ENCODE measurements at regions not wholly inside any gene's neighbourhood (a gene's known extent, or its start where the extent isn't known, plus 50 kb on each side); places are given as distances from the start of the nearest gene placed in this dataset.

GRCh38 chr5:93158841-93159240, 422.2 kb downstream of the NR2F1-AS1 start:
- FAIRE-seq = no peak

GRCh38 chr5:93156566-93156965, 424.5 kb downstream of the NR2F1-AS1 start:
- no peak for FAIRE-seq

GRCh38 chr5:93154535-93154934, 426.5 kb downstream of the NR2F1-AS1 start:
- no peak for FAIRE-seq

GRCh38 chr5:93153461-93153860, 427.6 kb downstream of the NR2F1-AS1 start:
- FAIRE-seq = no peak

GRCh38 chr5:93151896-93152295, 429.1 kb downstream of the NR2F1-AS1 start:
- FAIRE-seq = no peak

GRCh38 chr5:93151121-93151520, 429.9 kb downstream of the NR2F1-AS1 start:
- no peak for FAIRE-seq

- FAIRE-seq = no peak
Observed at GRCh38 chr5:93150311-93151012, 430.6 kb downstream of the NR2F1-AS1 start.

- FAIRE-seq = no peak
Observed at GRCh38 chr5:93145767-93146166, 435.3 kb downstream of the NR2F1-AS1 start.

GRCh38 chr5:93145019-93145418, 436.0 kb downstream of the NR2F1-AS1 start:
- FAIRE-seq = no peak

GRCh38 chr5:93141969-93142368, 439.1 kb downstream of the NR2F1-AS1 start:
- FAIRE-seq = no peak

GRCh38 chr5:93130624-93131490, 450.2 kb downstream of the NR2F1-AS1 start:
- FAIRE-seq = no peak

GRCh38 chr5:93126634-93127033, 454.4 kb downstream of the NR2F1-AS1 start:
- no peak for FAIRE-seq

- FAIRE-seq = no peak
Observed at GRCh38 chr5:93123127-93123526, 457.9 kb downstream of the NR2F1-AS1 start.

- FAIRE-seq = no peak
Observed at GRCh38 chr5:93122446-93122845, 458.6 kb downstream of the NR2F1-AS1 start.

- FAIRE-seq = no peak
Observed at GRCh38 chr5:93120771-93121170, 460.2 kb downstream of the NR2F1-AS1 start.

- FAIRE-seq = no peak
Observed at GRCh38 chr5:93120051-93120450, 461.0 kb downstream of the NR2F1-AS1 start.

- FAIRE-seq = no peak
Observed at GRCh38 chr5:93117751-93118531, 463.1 kb downstream of the NR2F1-AS1 start.

GRCh38 chr5:93107805-93108520, 473.1 kb downstream of the NR2F1-AS1 start:
- no peak for FAIRE-seq

- FAIRE-seq = no peak
Observed at GRCh38 chr5:93107141-93107540, 473.9 kb downstream of the NR2F1-AS1 start.

- FAIRE-seq = no peak
Observed at GRCh38 chr5:93101661-93102060, 479.4 kb downstream of the NR2F1-AS1 start.

GRCh38 chr5:93100976-93101375, 480.0 kb downstream of the NR2F1-AS1 start:
- no peak for FAIRE-seq

GRCh38 chr5:93100428-93100827, 480.6 kb downstream of the NR2F1-AS1 start:
- no peak for FAIRE-seq

- FAIRE-seq = no peak
Observed at GRCh38 chr5:93099902-93100347, 481.1 kb downstream of the NR2F1-AS1 start.
